Ishikawa (cell line): ENCODE measurements at regions not wholly inside any gene's neighbourhood (a gene's known extent, or its start where the extent isn't known, plus 50 kb on each side); places are given as distances from the start of the nearest gene placed in this dataset.

Experiments
- CREB1 ChIP-seq: IDR thresholded peaks from 2 replicates; pipeline ENCODE4 v1.6.1; 2012; ENCODE audit warnings: low read depth
- EP300 ChIP-seq: IDR thresholded peaks from 2 replicates; pipeline ENCODE4 v1.6.1; 2012; ENCODE audit warnings: borderline replicate concordance
- NFIC ChIP-seq: IDR thresholded peaks from 2 replicates; pipeline ENCODE4 v1.6.1; 2012
- TAF1 ChIP-seq: IDR thresholded peaks from 2 replicates; pipeline ENCODE4 v1.6.1; 2012; ENCODE audit warnings: low read depth, mild to moderate bottlenecking
- TEAD4 ChIP-seq: IDR thresholded peaks from 2 replicates; pipeline ENCODE4 v1.6.1; 2012
- USF1 ChIP-seq: IDR thresholded peaks from 2 replicates; pipeline ENCODE4 v1.6.1; 2012
- YY1 ChIP-seq: IDR thresholded peaks from 2 replicates; pipeline ENCODE4 v1.6.1; 2012; ENCODE audit warnings: low read depth
- TF ChIP-seq, protein P1 (sequence below): IDR thresholded peaks from 2 replicates; pipeline ENCODE4 v1.6.1; 2012; ENCODE audit warnings: low read depth, mild to moderate bottlenecking

GRCh38 chr11:31960126-31960525, 130.7 kb upstream of the RCN1 start:
- TF ChIP-seq EP300 (no peak), YY1 (no peak), NFIC (no peak), USF1 (no peak), TEAD4 (no peak), TAF1 (no peak), CREB1 (no peak)
- TF ChIP-seq, protein P1, sequence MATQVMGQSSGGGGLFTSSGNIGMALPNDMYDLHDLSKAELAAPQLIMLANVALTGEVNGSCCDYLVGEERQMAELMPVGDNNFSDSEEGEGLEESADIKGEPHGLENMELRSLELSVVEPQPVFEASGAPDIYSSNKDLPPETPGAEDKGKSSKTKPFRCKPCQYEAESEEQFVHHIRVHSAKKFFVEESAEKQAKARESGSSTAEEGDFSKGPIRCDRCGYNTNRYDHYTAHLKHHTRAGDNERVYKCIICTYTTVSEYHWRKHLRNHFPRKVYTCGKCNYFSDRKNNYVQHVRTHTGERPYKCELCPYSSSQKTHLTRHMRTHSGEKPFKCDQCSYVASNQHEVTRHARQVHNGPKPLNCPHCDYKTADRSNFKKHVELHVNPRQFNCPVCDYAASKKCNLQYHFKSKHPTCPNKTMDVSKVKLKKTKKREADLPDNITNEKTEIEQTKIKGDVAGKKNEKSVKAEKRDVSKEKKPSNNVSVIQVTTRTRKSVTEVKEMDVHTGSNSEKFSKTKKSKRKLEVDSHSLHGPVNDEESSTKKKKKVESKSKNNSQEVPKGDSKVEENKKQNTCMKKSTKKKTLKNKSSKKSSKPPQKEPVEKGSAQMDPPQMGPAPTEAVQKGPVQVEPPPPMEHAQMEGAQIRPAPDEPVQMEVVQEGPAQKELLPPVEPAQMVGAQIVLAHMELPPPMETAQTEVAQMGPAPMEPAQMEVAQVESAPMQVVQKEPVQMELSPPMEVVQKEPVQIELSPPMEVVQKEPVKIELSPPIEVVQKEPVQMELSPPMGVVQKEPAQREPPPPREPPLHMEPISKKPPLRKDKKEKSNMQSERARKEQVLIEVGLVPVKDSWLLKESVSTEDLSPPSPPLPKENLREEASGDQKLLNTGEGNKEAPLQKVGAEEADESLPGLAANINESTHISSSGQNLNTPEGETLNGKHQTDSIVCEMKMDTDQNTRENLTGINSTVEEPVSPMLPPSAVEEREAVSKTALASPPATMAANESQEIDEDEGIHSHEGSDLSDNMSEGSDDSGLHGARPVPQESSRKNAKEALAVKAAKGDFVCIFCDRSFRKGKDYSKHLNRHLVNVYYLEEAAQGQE = no peak
